GM13977 (cell line): ENCODE measurements at regions not wholly inside any gene's neighbourhood (a gene's known extent, or its start where the extent isn't known, plus 50 kb on each side); places are given as distances from the start of the nearest gene placed in this dataset.

ENCODE experiments used
- DNase-seq: peaks from one replicate; pipeline ENCODE4 v3.0.0; 2012; ENCODE audit warnings: low spot score
- in situ Hi-C: fragments of 300-500 bp; cut with MboI; formaldehyde crosslinking; loops from one replicate; pipeline ENCODE4 v1.12.0; 2022; ENCODE audit warnings: low sequenced_read_pairs, low pct_unique_long_range_greater_than_20kb, mixed read lengths, inconsistent platforms; ENCODE audit not compliant: unreplicated experiment
- TF ChIP-seq, protein P1 (sequence below): IDR thresholded peaks from 2 replicates; pipeline ENCODE4 v1.5.1; 2012; ENCODE audit warnings: mild to moderate bottlenecking, control low read depth; ENCODE audit not compliant: insufficient read depth; ENCODE audit errors: extremely low read depth, missing control alignments

DNA sequence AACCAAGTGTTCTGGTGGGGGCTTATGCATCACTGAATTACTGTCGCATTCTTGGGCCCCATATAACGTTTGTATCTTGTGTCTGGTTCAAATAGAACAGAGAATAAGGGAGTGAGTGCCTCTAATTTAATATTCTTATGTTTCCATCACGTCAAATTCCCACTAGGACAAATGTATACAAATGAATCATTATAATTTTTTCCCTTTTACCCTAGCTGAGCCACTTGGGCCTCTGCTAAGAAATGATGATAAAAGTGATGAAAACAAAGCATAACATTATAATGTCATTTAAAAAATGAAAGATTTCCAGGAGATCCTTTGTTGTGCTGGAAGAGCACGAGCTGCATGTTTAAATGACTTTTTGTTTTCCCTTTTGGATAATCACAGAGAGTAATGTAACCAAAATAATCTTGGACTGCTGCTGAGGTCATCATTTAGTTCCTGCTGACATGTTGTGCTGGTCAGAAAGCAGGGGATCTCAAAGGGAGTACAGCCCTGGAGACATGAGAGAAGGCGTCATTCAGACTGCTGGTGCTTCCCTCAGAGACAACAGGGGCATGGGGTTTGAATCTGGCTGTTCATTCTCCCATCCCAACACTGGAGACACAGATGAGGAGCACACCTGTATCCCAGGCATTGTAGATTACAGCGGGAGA lies 105.1 kb upstream of the SCOC start:
- no peak for DNase-seq
- TF ChIP-seq, protein P1, sequence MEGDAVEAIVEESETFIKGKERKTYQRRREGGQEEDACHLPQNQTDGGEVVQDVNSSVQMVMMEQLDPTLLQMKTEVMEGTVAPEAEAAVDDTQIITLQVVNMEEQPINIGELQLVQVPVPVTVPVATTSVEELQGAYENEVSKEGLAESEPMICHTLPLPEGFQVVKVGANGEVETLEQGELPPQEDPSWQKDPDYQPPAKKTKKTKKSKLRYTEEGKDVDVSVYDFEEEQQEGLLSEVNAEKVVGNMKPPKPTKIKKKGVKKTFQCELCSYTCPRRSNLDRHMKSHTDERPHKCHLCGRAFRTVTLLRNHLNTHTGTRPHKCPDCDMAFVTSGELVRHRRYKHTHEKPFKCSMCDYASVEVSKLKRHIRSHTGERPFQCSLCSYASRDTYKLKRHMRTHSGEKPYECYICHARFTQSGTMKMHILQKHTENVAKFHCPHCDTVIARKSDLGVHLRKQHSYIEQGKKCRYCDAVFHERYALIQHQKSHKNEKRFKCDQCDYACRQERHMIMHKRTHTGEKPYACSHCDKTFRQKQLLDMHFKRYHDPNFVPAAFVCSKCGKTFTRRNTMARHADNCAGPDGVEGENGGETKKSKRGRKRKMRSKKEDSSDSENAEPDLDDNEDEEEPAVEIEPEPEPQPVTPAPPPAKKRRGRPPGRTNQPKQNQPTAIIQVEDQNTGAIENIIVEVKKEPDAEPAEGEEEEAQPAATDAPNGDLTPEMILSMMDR = no peak
- in situ Hi-C loops = loop anchor here (25.0 kb wide), 1 partner anchor 656 kb away; no protein-coding TSS in a partner anchor

DNA sequence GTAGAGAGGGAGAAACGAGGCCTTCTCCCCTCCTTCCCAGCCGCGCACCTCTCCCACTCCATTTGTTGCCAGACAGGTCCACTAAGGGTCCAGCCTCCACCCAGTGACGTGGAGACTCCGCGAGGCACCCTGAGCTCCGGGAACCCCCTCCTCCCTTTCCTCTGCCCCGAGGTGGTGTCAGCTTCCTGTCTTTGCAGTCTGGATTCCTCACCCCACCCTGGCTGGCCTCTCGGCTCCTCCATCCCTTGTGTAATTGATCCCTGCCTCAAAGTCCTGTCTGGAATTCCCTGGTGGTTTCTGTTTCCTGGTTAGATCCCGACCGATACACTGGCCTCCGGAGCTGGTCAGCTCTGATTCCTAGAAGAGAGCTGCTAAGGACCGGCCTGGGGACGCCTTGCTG lies 105.9 kb upstream of the SCOC start:
- no peak for DNase-seq
- in situ Hi-C loops = loop anchor here (25.0 kb wide), 1 partner anchor 655 kb away; no protein-coding TSS in a partner anchor
- TF ChIP-seq, protein P1 = no peak

DNA sequence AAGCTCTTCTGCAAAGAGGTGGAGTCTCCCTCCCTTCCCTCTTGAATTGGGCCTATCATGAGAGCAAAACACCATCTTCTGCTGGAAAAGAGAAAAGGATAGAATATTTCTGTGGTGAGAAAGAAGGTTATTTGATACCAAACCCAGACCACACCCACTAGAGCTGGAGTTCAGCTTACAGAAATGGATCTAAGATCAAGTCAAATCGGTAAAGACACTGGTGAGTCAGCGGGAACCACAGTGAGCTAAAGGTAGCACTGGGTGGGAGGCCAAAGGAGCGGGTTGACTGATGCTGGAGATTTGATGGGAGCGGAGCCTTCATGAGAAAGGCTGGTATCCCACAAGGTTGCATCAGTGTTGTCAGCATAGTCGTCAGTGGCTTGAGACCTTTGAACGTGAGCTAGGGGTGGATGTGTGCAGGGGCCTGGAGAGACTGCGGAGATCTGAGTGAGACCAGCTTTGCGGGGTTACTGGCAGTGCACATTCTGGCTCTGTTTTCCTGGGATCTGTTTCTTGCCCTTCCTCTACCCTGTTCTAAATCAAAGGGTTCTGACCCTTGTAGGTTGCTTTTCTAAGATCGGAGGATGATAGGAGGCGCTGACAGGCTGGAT lies 106.4 kb upstream of the SCOC start:
- in situ Hi-C loops = loop anchor here (25.0 kb wide), 1 partner anchor 655 kb away; no protein-coding TSS in a partner anchor
- TF ChIP-seq, protein P1 = no peak
- DNase-seq = no peak

DNA sequence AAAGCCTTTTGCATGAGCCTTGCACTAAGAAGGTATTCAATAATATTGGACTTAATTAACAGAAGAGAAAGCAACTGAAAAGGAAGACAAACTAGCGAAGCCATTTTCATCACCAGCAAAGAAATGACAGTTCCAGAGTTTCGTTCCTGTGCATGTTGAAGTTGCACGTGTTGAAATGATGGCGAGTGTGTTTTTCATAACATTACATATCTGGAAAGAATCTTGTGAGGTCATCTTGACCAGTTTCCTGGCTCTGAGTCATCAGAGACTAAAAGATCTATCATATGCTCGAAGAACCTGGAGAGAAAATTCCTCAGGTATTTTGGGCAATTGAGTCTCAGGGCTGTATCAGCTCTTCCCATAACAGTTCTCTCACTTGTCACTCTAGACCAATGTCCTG lies 106.2 kb upstream of the MAML3 start:
- in situ Hi-C loops = loop anchor here (25.0 kb wide), 1 partner anchor 648 kb away; no protein-coding TSS in a partner anchor
- TF ChIP-seq, protein P1 = no peak
- DNase-seq = no peak

DNA sequence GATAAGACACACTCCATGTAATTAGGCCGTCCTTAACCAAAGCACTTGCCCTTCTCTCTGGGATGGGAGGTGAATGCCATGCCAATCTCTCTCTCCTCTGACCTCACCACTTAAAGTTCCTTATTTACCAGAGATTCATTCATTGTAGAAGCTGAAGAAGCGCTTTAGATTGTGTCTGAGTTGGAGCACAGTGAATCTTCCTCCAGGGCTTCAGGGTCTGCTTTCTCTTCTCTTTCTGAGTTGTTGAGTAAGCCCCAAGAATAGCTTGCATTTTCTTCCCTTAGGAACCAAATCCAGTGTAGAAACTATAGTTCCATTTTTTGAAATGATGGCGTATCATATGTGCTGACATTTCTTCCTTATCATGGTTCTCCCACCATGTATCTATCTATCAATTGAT lies 104.5 kb upstream of the MAML3 start:
- TF ChIP-seq, protein P1 = no peak
- no peak for DNase-seq
- in situ Hi-C loops = loop anchor here (25.0 kb wide), 1 partner anchor 646 kb away; no protein-coding TSS in a partner anchor

DNA sequence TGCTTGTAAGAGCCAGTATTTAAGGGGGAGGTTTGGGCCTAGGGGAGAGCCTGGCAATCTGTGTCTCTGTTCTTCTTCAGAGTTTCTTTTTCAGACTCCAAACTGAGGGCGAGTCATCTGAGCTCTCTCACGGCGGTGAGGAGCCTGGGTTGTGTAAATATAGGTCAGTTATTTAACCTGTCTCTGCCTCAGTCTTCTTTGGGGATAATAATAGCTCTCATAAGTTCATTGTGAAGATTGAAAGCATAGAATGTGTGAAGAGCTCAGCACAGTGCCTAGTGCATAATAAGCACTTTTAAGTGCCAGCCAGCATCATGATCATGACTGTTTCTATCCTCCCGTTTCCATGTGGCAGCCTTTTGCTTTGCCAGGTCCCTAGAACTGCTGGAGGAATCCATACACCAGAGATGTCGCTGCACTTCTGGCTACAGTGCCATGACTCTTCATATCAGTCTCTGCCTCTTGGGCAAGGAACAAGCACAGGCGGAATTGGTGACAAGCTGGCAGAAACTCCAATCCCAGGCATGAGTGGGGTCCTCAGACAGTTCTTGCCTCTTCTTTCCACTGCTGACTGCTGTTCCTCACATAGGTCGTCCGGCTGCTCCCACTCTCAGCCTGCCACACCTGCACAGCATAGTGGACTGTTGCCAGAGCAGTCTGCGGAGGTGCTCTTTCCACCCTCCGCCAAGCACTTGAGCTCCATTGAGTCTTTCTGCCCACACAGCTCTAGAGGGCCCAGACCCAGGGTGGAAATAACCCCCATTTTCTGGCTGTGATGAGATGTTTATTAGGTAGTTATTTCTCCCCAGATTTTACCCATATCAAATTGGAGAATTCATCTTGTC lies 103.7 kb upstream of the MAML3 start:
- no peak for DNase-seq
- TF ChIP-seq, protein P1 = no peak
- in situ Hi-C loops = loop anchor here (25.0 kb wide), 1 partner anchor 645 kb away; no protein-coding TSS in a partner anchor
